Breast epithelium (tissue), 4 donors: ENCODE measurements at regions not wholly inside any gene's neighbourhood (a gene's known extent, or its start where the extent isn't known, plus 50 kb on each side); places are given as distances from the start of the nearest gene placed in this dataset.

Source experiments
- DNase-seq, 2 donors: peaks; one replicate each; pipeline ENCODE4 v3.0.0-alpha.2; 2019; ENCODE audit warnings: low spot score in 2 of 2
- H3K27ac ChIP-seq, 2 donors: fragments of 200-600 bp; sonication (generic) in 1 of 2; one replicate each; pipeline ENCODE4 v1.5.1; 2016 to 2019; ENCODE audit warnings: mild to moderate bottlenecking in 1 of 2
- H3K27me3 ChIP-seq, 2 donors: fragments of 200-600 bp; sonication (generic) in 1 of 2; one replicate each; pipeline versions ENCODE4 v1.5.1 to v1.6.0; 2017 to 2019; ENCODE audit warnings: control low read depth in 1 of 2, mild to moderate bottlenecking in 1 of 2
- H3K36me3 ChIP-seq: fragments of 200-600 bp; one replicate; pipeline ENCODE4 v1.5.1; 2019
- H3K4me1 ChIP-seq, 2 donors: fragments of 200-600 bp; sonication (generic); one replicate each; pipeline ENCODE4 v1.5.1; 2016 to 2019; ENCODE audit warnings: control low read depth in 1 of 2
- H3K4me3 ChIP-seq, 3 donors: fragments of 200-600 bp; sonication (generic); 1 replicate in 2 of 3; 2 replicates in 1 of 3; pipeline ENCODE4 v1.5.1; 2016 to 2019; ENCODE audit warnings: mild to moderate bottlenecking in 3 of 3, moderate library complexity in 2 of 3
- H3K9me3 ChIP-seq, 2 donors: fragments of 200-600 bp; sonication (generic) in 1 of 2; one replicate each; pipeline ENCODE4 v1.5.1; 2016 to 2019; ENCODE audit warnings: control low read depth in 1 of 2
- POLR2A ChIP-seq: fragments of 450-650 bp; IDR thresholded peaks from one replicate; pipeline ENCODE4 v1.6.1; 2016; ENCODE audit warnings: antibody characterized with exemption, mild to moderate bottlenecking, moderate library complexity
- POLR2AphosphoS5 ChIP-seq, 3 donors: sonication (generic); formaldehyde crosslinking; IDR thresholded peaks; one replicate each; pipeline ENCODE4 v1.6.1; 2017; ENCODE audit warnings: antibody characterized with exemption in 3 of 3
- intact Hi-C: fragments of 100-400 bp; cut with DNase I; formaldehyde crosslinking; loops from one replicate; pipeline ENCODE4 v1.15.1; 2023; ENCODE audit warnings: low total_unique reads
- TF ChIP-seq, protein P1 (sequence below), 3 donors: fragments of 450-650 bp; IDR thresholded peaks; one replicate each; pipeline ENCODE4 v1.5.1; 2016 to 2017; ENCODE audit warnings: antibody characterized with exemption in 3 of 3, mild to moderate bottlenecking in 3 of 3, moderate library complexity in 3 of 3

DNA sequence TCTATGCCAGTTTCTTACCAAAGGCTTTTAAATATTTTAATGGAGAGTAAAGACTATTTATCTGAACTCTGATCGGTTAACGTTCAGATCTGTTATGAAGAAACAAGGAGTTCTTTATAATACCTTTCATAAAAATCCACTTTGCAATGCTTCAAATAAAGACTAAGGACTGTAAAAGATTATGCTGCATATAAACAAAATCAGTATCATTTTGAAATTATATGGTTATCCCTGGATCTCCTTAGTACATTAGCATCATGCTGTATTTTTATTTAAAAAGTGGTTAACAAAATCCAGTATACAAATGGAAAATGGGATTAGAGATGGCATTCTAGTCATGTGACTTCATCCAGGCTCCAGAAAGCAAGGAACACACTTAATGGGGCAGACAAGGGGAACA is 386.8 kb downstream of the LMO4 start:
- no peak for DNase-seq
- no peaks in the 10 kb centered on the region for H3K27me3 ChIP-seq
- H3K4me1 ChIP-seq: peaks cover 0 to 4% of the 10 kb centered on the region in 2 donors
- intact Hi-C loops: no loop called here
- no peaks in the 10 kb centered on the region for H3K36me3 ChIP-seq
- H3K4me3 ChIP-seq: no peak overlapping the region
- H3K9me3 ChIP-seq: no peaks in the 10 kb centered on the region
- no peak overlapping the region for H3K27ac ChIP-seq
- TF ChIP-seq, protein P1, sequence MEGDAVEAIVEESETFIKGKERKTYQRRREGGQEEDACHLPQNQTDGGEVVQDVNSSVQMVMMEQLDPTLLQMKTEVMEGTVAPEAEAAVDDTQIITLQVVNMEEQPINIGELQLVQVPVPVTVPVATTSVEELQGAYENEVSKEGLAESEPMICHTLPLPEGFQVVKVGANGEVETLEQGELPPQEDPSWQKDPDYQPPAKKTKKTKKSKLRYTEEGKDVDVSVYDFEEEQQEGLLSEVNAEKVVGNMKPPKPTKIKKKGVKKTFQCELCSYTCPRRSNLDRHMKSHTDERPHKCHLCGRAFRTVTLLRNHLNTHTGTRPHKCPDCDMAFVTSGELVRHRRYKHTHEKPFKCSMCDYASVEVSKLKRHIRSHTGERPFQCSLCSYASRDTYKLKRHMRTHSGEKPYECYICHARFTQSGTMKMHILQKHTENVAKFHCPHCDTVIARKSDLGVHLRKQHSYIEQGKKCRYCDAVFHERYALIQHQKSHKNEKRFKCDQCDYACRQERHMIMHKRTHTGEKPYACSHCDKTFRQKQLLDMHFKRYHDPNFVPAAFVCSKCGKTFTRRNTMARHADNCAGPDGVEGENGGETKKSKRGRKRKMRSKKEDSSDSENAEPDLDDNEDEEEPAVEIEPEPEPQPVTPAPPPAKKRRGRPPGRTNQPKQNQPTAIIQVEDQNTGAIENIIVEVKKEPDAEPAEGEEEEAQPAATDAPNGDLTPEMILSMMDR (IDR thresholded peaks at IDR 0.05): no peak
- TF ChIP-seq POLR2AphosphoS5 (IDR thresholded peaks at IDR 0.05) (no peak), POLR2A (no peak)

DNA sequence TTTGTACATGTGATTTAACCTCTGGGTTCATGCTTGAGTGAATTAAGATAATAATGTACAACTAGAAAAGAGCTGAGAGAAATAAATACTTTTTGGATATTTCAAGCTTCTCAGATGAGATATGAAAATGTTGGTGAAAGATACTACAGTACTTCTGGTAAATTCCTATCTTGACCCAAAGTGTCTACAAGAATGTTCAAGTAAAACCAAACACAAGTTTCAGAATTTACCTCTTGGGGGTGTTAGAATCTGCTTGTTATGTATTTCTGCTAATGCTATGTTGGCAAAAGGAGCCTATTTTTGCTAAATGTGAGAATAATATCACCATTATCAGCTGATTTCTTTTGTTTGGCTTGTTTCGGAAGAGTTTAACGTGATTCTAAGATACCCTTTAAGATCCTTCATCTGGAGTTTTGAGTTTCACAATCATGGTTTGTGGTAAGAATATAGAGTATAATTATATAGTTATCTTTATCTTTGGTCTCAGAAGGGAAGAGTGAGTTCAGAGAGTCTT is 388.5 kb downstream of the LMO4 start:
- TF ChIP-seq POLR2A: no peak
- TF ChIP-seq, protein P1 (IDR thresholded peaks at IDR 0.05): no peak
- no peak for TF ChIP-seq POLR2AphosphoS5 (IDR thresholded peaks at IDR 0.05)

DNA sequence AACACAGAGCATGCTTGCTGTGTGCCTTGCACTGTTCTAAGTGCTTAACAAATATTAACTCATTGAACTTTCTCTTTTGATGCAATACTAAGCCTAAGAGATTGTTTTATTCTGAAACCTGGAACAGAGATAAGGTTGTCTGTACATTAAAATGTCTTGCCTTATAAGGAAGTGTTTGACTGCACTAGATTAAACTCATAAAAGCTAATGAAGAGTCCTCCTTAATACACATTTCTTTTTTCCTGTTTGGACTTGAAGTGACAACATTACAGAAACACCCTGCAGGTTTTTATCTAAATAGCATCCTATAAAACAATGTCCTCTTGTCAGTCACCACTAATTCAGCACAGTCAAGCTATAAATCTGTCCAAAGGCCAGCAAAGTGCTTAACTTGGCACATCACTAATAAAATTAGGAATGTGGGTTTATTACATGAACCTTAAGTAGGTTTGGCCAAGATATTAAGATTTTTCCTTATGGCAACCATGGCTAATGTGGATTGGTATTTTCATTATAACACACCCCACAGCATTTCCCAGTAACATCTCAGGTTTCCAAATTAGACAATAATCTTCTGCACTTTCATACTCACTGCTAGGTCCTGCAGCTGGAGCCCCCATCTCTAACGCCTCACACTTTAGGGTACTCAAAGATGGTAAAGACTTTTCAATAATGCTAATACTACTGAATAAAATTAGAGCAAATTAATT is 389.7 kb downstream of the LMO4 start:
- no peak for DNase-seq
- no peaks in the 10 kb centered on the region for H3K27me3 ChIP-seq
- H3K4me1 ChIP-seq: peaks cover 0 to 4% of the 10 kb centered on the region in 2 donors
- no peaks in the 10 kb centered on the region for H3K36me3 ChIP-seq
- TF ChIP-seq POLR2AphosphoS5 (IDR thresholded peaks at IDR 0.05) (no peak), POLR2A (no peak)
- TF ChIP-seq, protein P1 (IDR thresholded peaks at IDR 0.05): no peak
- H3K27ac ChIP-seq: no peak overlapping the region
- H3K9me3 ChIP-seq: no peaks in the 10 kb centered on the region
- H3K4me3 ChIP-seq: no peak overlapping the region
- intact Hi-C loops: no loop called here

More for the DNA sequence above, 388.5 kb downstream of the LMO4 start:
- DNase-seq: no peak
- H3K36me3 ChIP-seq: no peaks in the 10 kb centered on the region
- peaks cover 0 to 4% of the 10 kb centered on the region in 2 donors for H3K4me1 ChIP-seq
- no peak overlapping the region for H3K27ac ChIP-seq
- intact Hi-C loops: no loop called here
- no peaks in the 10 kb centered on the region for H3K9me3 ChIP-seq
- no peaks in the 10 kb centered on the region for H3K27me3 ChIP-seq
- H3K4me3 ChIP-seq: no peak overlapping the region

DNA sequence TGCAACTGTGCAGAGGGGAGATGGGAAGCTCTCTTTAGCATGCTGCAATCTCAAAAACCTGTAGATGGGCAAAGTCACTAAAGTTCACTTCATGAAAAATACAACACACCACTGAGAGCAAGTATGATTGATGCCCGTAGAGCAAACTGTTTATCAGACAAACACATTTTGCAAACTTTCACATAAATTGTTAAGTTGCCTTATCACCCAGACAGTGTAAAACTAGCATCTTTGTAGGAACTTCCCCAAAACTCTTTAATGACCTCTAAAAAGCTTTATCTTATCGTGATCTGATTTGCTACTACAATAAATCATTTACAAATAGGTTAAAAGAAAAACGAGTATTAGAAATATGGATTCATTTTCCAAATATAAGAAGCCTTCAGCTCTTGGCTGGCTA is 391.0 kb downstream of the LMO4 start:
- intact Hi-C loops: no loop called here
- DNase-seq: no peak
- H3K27me3 ChIP-seq: no peaks in the 10 kb centered on the region
- no peaks in the 10 kb centered on the region for H3K36me3 ChIP-seq
- H3K27ac ChIP-seq: no peak overlapping the region
- no peaks in the 10 kb centered on the region for H3K9me3 ChIP-seq
- no peak overlapping the region for H3K4me3 ChIP-seq
- H3K4me1 ChIP-seq: peaks cover 0 to 4% of the 10 kb centered on the region in 2 donors
- TF ChIP-seq POLR2A (no peak), POLR2AphosphoS5 (IDR thresholded peaks at IDR 0.05) (no peak)
- TF ChIP-seq, protein P1 (IDR thresholded peaks at IDR 0.05): no peak

DNA sequence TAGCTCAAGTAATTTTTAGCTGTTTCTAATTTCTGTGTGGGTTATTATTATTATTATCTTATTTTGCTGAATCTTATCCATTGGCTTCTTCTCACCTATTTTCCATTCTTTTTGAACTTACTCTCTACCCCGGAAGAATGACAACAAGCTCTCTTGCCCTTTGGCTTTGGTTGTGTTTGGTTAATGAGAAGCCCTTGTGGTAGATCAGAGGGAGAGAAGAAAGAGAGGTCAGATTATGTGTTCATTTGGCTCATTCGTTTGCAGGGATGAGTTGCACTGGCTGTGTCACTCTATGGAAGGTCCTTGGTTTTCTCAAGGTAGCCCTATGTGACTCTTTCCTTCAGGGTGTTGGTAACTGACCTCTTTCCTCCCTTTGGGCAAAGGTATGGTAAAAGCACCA is 391.9 kb downstream of the LMO4 start:
- Histone ChIP-seq H3K27ac (no peak overlapping the region), H3K4me1 (peaks cover 0 to 4% of the 10 kb centered on the region in 2 donors), H3K9me3 (no peaks in the 10 kb centered on the region), H3K36me3 (no peaks in the 10 kb centered on the region), H3K4me3 (no peak overlapping the region), H3K27me3 (no peaks in the 10 kb centered on the region)
- intact Hi-C loops: no loop called here
- no peak for DNase-seq
- TF ChIP-seq POLR2A (no peak), POLR2AphosphoS5 (IDR thresholded peaks at IDR 0.05) (no peak)
- TF ChIP-seq, protein P1 (IDR thresholded peaks at IDR 0.05): no peak
